Activated naive CD8-positive, alpha-beta T cell treated with anti-CD3 and anti-CD28 coated beads for 36 hours (primary cell): ENCODE measurements at regions not wholly inside any gene's neighbourhood (a gene's known extent, or its start where the extent isn't known, plus 50 kb on each side); places are given as distances from the start of the nearest gene placed in this dataset.
"Not testable (repeated sequence)": the region's sequence is repeated elsewhere in the genome, so short reads cannot be mapped to it uniquely, and the experiment has no call there.

Experiments
- DNase-seq: peaks from one replicate; pipeline ENCODE4 v3.0.0; 2021
- H3K27ac Mint-ChIP-seq: one replicate; pipeline ENCODE4 v1.8.0; 2022; ENCODE audit warnings: mild to moderate bottlenecking, moderate library complexity, mixed read lengths
- H3K27me3 Mint-ChIP-seq: one replicate; pipeline ENCODE4 v1.8.0; 2022; ENCODE audit warnings: mild to moderate bottlenecking, mixed read lengths
- H3K36me3 Mint-ChIP-seq: one replicate; pipeline ENCODE4 v1.8.0; 2021; ENCODE audit warnings: mild to moderate bottlenecking, mixed read lengths
- H3K4me1 Mint-ChIP-seq: one replicate; pipeline ENCODE4 v1.8.0; 2021; ENCODE audit warnings: mixed read lengths
- H3K4me3 Mint-ChIP-seq: one replicate; pipeline ENCODE4 v1.8.0; 2022; ENCODE audit warnings: mild to moderate bottlenecking, moderate library complexity, mixed read lengths
- H3K9me3 Mint-ChIP-seq: one replicate; pipeline ENCODE4 v1.8.0; 2022; ENCODE audit warnings: mixed read lengths

DNA sequence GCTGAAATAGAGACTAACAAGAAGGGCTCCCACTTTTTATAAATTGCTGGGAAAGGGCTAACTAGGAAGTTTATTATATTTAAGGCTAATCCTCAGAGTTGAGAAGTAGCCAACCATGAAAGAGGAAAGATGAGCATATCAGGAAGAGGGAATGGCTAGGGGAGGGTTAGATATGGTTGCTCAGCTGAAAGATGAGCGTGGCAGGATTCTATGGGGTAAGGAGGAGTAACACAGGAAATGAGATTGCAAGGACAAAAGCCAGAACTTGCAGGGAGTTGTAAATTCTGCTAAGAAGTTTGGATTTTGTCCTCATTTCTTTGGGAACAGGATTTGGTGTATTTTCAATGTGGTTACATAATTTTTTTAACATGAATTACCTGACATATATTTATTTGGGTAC lies 127.4 kb upstream of the ATP2B1 start:
- no peak for DNase-seq
- no peak overlapping the region for H3K27ac Mint-ChIP-seq
- H3K9me3 Mint-ChIP-seq, result no peaks in the 10 kb centered on the region
- H3K4me1 Mint-ChIP-seq, result peaks cover 4% of the 10 kb centered on the region
- no peaks in the 10 kb centered on the region for H3K36me3 Mint-ChIP-seq
- no peaks in the 10 kb centered on the region for H3K27me3 Mint-ChIP-seq
- no peak overlapping the region for H3K4me3 Mint-ChIP-seq

DNA sequence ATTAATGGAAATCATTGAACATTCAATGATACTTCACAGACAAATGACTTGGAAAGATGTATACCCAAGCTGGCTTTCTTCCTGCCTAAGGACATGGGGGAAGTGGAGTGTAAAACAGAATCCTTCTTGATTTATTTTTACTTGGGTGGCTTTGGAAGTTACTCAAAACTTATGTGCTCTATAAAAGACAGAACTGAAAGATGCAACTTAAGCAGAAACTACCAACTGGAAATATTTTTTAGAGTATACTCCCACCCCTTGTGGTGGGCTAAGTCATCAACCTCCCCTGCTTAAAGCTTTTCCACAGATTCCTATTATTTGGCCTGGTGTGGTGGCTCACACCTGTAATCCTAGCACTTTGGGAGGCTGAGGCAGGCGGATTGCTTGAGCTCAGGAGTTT lies 126.0 kb upstream of the ATP2B1 start:
- no peak for DNase-seq
- Mint-ChIP-seq H3K27ac (no peak overlapping the region), H3K4me1 (no peaks in the 10 kb centered on the region), H3K9me3 (no peaks in the 10 kb centered on the region), H3K36me3 (no peaks in the 10 kb centered on the region), H3K27me3 (no peaks in the 10 kb centered on the region), H3K4me3 (no peak overlapping the region)

DNA sequence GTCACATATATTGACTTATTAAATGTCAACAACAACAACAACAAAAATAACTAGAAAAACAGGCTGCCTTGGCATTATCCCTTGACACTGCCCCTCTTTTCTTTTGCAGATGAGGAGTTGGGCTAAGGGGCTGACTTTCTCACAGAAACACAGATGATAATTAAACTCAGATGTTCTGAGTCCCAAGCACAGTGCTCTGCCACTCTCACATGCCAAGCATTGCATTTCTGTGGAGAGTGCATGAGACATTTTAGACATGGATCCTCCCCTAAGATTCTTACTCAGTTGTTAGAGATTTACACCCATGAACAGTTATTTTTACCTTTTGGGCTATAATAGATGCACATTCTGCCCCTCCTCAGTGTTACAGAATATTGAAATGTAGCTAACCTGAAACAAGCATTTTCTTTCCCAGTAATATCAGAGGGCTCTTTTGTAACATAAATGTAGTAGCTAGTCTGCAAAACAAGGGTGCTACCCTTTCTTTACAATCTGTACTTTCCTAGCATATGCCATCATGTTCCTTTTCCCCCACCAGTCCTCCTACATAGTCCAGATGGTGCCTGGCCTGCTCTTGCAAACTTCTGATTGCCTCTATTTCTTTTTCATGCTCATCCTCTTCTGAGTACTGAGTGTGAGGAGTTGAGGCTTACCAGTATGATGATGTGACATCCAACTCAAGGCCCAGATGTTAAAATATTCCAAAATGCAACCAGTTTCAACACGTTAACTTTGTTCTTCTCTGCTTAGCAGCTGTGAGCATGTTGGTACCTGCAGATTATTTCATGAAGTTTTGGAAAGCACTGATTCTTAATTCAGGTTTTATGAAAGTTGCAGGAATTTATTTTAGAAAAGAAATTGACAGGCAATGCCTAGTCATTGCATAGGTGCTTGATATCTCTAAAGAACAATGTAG lies 125.0 kb upstream of the ATP2B1 start:
- Mint-ChIP-seq H3K9me3 (no peaks in the 10 kb centered on the region), H3K4me3 (no peak overlapping the region), H3K27me3 (no peaks in the 10 kb centered on the region), H3K27ac (no peak overlapping the region), H3K36me3 (no peaks in the 10 kb centered on the region), H3K4me1 (no peaks in the 10 kb centered on the region)
- no peak for DNase-seq

DNA sequence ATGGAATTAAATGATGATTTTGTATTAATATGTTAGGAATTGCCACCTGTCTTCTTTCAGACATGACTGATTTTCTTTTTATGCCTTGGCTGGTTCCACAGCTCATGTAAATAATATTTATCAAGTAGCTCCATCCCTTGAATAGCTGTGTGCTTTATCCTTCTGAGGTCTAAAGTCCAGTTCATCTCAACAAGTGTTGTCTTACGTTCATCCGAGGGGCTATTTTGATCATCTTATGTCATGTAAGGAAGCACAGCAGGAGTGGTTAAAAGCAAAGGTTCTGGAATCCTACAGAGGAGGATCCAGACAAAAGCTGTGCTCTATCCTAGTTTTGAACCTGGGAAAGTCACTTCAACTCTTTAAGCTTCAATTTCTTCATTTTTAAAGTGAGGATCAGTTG lies 123.7 kb upstream of the ATP2B1 start:
- Mint-ChIP-seq H3K27me3 (no peaks in the 10 kb centered on the region), H3K27ac (no peak overlapping the region), H3K9me3 (no peaks in the 10 kb centered on the region), H3K36me3 (no peaks in the 10 kb centered on the region), H3K4me1 (no peaks in the 10 kb centered on the region), H3K4me3 (no peak overlapping the region)
- no peak for DNase-seq

DNA sequence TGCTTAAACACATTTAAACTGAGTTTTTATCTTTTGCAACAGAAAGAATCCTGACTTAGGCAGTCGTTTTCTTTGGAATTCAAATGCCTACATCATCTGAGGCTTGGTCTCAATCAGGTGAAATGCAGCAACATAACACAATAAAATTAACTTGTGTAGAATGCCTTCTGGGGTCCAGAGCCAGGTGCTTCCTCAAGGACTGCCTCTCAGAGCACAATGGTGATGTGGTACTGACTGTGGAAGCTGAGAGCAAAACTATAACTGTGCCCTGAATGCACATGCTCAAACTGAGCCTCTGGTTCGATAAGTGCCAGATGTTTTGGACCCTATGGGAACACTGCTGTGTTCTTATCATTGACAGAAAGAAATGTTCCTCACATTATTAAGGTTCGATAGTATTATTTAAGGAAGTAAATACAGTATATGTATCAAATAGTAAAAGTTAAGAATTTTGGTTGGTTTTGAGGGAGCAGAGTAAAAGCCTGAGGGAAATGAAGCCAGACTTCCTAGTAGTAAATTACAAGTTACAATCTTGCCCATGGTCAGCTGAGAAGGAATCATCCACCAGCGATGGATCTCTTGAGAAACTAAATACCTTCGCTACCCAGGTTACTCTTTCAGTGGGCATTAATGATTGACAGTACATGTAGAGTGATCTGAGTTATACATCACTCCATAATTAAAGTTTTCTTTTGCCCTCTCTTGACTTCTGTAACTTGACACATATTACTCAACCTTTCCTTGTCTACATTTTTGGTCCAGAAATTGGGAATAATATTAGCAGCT lies 122.9 kb upstream of the ATP2B1 start:
- DNase-seq, result no peak
- Mint-ChIP-seq H3K4me1 (no peaks in the 10 kb centered on the region), H3K27me3 (no peaks in the 10 kb centered on the region), H3K9me3 (no peaks in the 10 kb centered on the region), H3K4me3 (no peak overlapping the region), H3K27ac (no peak overlapping the region), H3K36me3 (no peaks in the 10 kb centered on the region)

DNA sequence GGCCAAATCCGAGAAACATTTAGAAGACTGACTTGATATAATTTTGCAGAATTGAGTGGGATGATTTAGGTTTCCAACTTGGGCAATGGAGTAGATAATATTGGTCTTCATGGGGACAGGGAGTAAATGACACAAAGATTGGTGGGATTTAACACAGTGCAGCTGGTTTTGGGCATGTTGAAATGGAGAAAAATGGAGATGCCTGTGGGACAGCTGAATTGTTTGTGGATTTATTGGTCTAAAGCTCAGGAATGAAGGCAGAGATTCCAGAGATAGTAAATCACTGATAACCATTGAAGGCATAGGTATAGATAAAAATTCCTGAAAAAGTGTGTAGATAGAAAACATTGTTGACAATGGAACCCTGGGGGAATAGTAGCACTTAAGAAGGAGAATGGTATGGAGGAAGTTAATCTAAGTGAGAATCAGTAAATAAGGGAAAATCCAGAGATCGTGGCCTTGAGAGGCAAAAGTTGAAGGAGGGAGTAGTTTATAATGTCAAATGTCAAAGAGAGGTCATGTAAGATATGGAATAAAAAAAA lies 120.9 kb upstream of the ATP2B1 start:
- no peak for DNase-seq
- H3K36me3 Mint-ChIP-seq, result no peaks in the 10 kb centered on the region
- peaks cover 8% of the 10 kb centered on the region for H3K4me1 Mint-ChIP-seq
- H3K4me3 Mint-ChIP-seq, result no peak overlapping the region
- no peak overlapping the region for H3K27ac Mint-ChIP-seq
- no peaks in the 10 kb centered on the region for H3K9me3 Mint-ChIP-seq
- H3K27me3 Mint-ChIP-seq, result no peaks in the 10 kb centered on the region

DNA sequence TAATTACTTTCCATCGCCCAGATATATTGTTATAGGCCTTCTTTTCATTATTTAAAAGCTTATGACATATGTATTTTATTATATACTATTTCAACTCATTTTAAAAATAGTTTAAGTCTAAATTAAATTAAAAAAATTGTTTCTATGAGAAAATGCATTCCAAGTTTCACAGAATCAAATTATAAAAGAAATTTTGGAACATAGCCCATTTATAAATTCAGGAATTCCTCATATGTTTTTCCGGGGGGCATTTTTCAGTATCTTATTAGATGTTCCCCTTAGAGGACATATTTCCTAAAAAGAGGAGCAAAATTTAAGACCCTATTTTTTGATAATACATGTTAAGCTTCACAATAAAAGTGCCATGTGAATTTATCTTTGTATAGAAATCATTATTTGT lies 119.9 kb upstream of the ATP2B1 start:
- no peak for DNase-seq
- Mint-ChIP-seq H3K9me3 (no peaks in the 10 kb centered on the region), H3K4me3 (no peak overlapping the region), H3K27me3 (no peaks in the 10 kb centered on the region), H3K4me1 (peaks cover 8% of the 10 kb centered on the region), H3K27ac (no peak overlapping the region), H3K36me3 (no peaks in the 10 kb centered on the region)

DNA sequence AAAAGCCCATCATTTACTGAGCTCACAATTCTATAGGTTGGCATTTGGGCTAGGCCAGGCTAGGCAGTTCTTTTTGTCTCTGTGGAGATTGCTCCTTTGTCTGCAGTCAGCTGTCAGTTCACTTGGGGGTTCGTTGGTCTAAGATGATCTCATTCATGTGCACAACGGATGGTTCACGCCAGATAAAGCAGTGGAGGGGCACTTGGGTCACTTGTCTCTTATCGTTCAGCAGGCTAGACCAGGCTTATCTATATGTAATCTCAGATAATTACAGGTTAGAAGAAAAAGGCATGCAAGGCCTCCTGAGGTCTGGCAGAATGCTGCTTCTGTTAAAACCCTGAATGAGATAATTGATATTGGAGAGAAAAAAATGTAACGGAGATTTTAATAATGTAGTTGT lies 119.0 kb upstream of the ATP2B1 start:
- H3K27ac Mint-ChIP-seq, result no peak overlapping the region
- H3K4me3 Mint-ChIP-seq, result no peak overlapping the region
- no peak for DNase-seq
- no peaks in the 10 kb centered on the region for H3K9me3 Mint-ChIP-seq
- H3K27me3 Mint-ChIP-seq, result no peaks in the 10 kb centered on the region
- peaks cover 8% of the 10 kb centered on the region for H3K4me1 Mint-ChIP-seq
- no peaks in the 10 kb centered on the region for H3K36me3 Mint-ChIP-seq

DNA sequence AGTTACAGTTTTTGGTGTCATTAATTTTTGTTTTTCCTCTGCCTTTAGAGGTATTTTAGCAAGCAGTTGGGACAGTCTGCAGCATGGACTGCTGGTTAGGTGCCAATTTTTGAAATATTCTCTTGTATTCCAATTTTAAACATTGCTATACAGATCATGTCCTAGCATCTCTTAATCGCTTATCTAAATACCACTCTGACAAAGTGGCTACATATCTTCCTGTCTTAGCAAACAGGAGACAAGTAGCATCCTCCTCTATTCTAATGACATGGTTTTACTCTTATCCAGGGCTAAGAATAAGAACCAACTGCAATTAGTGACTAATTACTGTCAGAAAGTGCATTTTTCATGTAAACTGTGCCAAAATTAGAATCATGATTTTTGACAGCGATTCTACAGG lies 117.8 kb upstream of the ATP2B1 start:
- H3K36me3 Mint-ChIP-seq, result no peaks in the 10 kb centered on the region
- no peak for DNase-seq
- H3K27ac Mint-ChIP-seq, result no peak overlapping the region
- H3K27me3 Mint-ChIP-seq, result no peaks in the 10 kb centered on the region
- no peak overlapping the region for H3K4me3 Mint-ChIP-seq
- no peaks in the 10 kb centered on the region for H3K9me3 Mint-ChIP-seq
- H3K4me1 Mint-ChIP-seq, result peaks cover 8% of the 10 kb centered on the region

DNA sequence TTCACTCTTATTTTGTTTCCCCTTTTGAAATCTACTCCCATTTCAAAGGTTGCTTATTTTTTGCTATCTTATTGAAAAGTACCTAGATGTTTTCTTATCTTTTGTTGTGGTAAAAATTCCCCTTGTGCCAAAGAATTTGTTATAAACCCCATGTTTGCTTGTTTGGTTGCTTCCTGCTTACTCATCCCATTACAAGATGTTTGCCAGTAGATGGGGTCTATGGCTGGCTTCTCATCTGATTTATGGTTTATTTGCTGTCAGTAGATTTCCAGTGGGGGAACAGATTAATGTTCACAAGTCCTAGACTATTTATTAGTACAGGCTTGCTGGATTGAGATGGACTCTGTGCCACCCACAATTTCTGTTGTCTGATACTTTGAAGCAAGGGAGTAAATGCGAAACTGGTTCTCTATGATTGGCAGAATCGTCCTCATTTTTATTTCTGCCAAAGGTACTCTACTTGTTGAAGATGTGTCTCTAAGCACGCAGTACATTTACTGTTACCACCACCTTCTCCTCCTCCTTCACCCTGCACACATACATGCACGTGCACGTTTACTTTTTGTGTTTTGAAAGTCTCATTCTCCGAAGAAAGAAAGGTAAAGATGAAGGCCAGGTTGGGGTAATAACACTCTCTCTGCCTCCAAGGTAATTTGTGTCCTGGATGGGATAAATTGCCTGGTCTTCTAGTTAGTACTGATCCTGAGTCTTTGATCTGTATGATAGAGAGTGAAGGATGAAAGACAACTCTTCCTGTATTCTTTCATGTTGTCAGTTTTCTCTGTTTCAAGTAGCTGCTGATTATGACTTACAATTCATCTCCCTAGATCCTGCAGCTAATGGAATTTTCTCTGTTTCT lies 117.2 kb upstream of the ATP2B1 start:
- Mint-ChIP-seq H3K27ac (no peak overlapping the region), H3K4me1 (peaks cover 8% of the 10 kb centered on the region), H3K4me3 (no peak overlapping the region), H3K27me3 (no peaks in the 10 kb centered on the region), H3K36me3 (no peaks in the 10 kb centered on the region), H3K9me3 (no peaks in the 10 kb centered on the region)
- no peak for DNase-seq

DNA sequence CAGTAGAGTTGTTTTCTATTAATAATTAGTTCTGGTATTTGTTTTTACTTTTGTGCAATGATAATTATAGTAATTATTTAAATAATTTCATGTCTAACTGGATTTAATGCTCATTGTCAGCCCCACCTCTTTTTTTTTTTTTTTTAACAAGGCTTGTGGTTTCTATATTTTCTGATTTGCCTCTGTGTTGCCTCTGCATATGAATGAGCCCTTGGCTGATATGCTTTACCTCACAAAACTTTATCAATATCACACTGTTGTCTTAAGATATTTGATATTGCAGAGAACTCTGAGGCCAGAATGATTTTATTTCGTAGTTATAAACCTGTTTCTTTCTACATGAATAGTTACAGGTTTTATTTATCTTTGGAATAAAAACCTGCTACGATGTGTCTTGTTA lies 116.2 kb upstream of the ATP2B1 start:
- Mint-ChIP-seq H3K4me1 (peaks cover 8% of the 10 kb centered on the region), H3K4me3 (no peak overlapping the region), H3K36me3 (no peaks in the 10 kb centered on the region), H3K27ac (no peak overlapping the region), H3K9me3 (no peaks in the 10 kb centered on the region), H3K27me3 (no peaks in the 10 kb centered on the region)
- no peak for DNase-seq

DNA sequence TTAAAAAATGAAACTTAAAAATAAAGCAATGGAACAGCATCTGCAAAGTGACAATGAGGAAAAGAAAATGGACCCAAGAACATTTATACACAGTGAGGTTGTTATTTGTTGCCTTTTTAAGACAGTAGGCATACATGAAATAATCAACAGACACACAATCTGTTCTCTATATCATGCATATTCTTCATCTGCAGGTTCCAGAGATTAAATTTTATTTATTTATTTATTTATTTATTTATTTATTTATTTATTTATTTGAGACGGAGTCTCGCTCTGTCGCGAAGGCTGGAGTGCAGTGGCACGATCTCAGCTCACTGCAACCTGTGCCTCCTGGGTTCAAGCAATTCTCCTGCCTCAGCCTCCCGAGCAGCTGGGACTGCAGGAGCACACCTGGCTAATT lies 114.4 kb upstream of the ATP2B1 start:
- not testable (repeated sequence) for H3K9me3 Mint-ChIP-seq, H3K36me3 Mint-ChIP-seq, H3K27ac Mint-ChIP-seq, DNase-seq, H3K4me1 Mint-ChIP-seq, H3K4me3 Mint-ChIP-seq, H3K27me3 Mint-ChIP-seq

DNA sequence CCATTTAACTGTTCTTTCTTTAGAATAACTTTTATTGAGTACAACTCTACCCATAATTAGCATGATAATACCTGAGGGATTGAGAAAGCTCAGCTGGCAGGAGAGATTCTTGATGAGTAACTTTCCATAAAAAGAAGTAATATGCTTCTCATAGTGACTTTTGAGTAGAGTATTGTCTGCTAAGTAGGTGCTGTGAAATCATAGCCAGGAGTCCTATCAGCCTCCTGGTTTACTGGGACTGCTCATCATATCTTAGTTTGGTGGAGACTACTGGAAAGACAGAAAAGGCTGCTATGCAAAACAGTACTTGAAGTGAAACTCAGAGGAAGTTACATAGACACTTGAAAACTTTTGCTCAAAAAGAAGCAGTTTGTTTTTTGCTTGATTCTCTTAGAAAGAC lies 113.3 kb upstream of the ATP2B1 start:
- no peaks in the 10 kb centered on the region for H3K27me3 Mint-ChIP-seq
- peaks cover 8% of the 10 kb centered on the region for H3K4me1 Mint-ChIP-seq
- H3K36me3 Mint-ChIP-seq, result no peaks in the 10 kb centered on the region
- DNase-seq, result no peak
- H3K9me3 Mint-ChIP-seq, result no peaks in the 10 kb centered on the region
- H3K27ac Mint-ChIP-seq, result no peak overlapping the region
- H3K4me3 Mint-ChIP-seq, result no peak overlapping the region

DNA sequence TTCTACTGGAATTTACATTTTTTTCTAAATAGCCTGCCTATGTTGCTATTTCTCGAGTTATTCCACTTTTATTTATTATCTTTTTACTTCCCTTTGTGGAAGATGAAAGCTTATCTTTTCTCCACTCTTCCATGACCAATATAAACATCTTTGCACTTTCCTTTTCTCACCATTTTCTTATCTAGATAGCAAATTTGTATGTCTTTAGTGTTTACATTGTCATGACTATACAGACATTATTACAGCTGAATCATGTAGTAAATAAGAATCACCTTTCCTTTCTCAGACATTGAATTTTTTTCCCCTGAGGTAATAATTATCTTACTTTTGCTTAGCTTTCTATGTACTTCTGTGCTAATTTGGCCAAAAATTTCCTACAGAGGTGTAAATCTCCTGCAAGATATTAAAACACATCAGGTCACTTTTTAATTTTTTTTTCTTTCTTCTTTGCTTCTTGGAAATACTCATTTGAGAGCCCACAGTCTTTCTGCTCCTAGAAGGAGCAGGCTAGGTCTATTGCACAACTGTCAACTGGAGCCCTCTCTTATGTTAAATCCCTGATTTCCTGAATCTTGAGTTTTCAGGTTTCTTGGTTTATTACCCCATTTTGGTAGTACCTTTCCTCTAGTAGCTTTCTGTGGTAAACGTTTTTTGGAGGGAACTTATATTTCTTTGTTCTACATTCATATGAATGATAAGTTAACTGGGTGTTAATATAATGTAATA lies 109.0 kb upstream of the ATP2B1 start:
- no peak for DNase-seq
- Mint-ChIP-seq H3K27me3 (no peaks in the 10 kb centered on the region), H3K4me1 (no peaks in the 10 kb centered on the region), H3K36me3 (no peaks in the 10 kb centered on the region), H3K27ac (no peak overlapping the region), H3K4me3 (no peak overlapping the region), H3K9me3 (no peaks in the 10 kb centered on the region)
